AG09319 (cell line): ENCODE measurements at regions not wholly inside any gene's neighbourhood (a gene's known extent, or its start where the extent isn't known, plus 50 kb on each side); places are given as distances from the start of the nearest gene placed in this dataset.
"Not testable (repeated sequence)": the region's sequence is repeated elsewhere in the genome, so short reads cannot be mapped to it uniquely, and the experiment has no call there.

Experiments used
- DNase-seq: peaks from one replicate; pipeline ENCODE4 v3.0.0-alpha.2; 2010; ENCODE audit warnings: low read depth; ENCODE audit errors: extremely low read depth
- TF ChIP-seq, protein P1 (sequence below): IDR thresholded peaks from 2 replicates; pipeline ENCODE4 v1.5.1; 2011; ENCODE audit warnings: low read depth, mild to moderate bottlenecking, inconsistent platforms, low read length, moderate library complexity

DNA sequence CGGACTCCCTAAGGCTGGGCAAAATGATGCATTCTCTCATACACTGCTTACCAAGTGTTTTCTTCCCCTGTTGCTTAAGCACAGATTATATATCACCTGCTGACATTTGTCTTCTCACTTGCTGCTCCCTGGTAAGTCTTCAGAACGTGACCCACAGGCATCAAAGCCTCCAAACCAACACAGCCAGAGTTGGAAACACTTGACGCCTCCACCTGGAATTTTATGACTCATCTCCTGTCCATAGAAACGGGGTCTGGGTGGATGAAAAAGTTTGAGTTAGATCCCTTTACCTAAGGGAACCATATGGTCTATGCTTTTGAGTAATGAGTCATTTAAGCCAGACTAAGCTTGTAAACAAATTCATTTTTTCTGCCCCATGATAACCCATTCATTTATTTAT, 251.6 kb downstream of the USP46 start:
- TF ChIP-seq, protein P1, sequence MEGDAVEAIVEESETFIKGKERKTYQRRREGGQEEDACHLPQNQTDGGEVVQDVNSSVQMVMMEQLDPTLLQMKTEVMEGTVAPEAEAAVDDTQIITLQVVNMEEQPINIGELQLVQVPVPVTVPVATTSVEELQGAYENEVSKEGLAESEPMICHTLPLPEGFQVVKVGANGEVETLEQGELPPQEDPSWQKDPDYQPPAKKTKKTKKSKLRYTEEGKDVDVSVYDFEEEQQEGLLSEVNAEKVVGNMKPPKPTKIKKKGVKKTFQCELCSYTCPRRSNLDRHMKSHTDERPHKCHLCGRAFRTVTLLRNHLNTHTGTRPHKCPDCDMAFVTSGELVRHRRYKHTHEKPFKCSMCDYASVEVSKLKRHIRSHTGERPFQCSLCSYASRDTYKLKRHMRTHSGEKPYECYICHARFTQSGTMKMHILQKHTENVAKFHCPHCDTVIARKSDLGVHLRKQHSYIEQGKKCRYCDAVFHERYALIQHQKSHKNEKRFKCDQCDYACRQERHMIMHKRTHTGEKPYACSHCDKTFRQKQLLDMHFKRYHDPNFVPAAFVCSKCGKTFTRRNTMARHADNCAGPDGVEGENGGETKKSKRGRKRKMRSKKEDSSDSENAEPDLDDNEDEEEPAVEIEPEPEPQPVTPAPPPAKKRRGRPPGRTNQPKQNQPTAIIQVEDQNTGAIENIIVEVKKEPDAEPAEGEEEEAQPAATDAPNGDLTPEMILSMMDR = no peak
- DNase-seq = no peak

GRCh38 chr4:52408032-52408431, 251.1 kb downstream of the USP46 start:
- DNase-seq = no peak
- TF ChIP-seq, protein P1 = no peak

GRCh38 chr4:52408471-52408870, 250.6 kb downstream of the USP46 start:
- TF ChIP-seq, protein P1 = no peak
- no peak for DNase-seq

DNA sequence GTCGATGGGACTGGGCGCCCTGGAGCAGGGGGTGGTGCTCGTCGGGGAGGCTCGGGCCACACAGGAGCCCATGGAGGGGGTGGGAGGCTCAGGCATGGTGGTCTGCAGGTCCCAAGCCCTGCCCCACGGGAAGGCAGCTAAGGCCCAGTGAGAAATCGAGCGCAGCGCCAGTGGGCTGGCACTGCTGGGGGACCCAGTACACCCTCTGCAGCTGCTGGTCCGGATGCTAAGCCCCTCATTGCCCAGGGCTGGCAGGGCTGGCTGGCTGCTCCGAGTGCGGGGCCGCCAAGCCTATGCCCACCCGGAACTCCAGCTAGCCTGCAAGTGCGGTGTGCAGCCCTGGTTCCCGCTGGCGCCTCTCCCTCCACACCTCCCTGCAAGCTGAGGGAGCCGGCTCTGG, 249.3 kb downstream of the USP46 start:
- not testable (repeated sequence) for DNase-seq

DNA sequence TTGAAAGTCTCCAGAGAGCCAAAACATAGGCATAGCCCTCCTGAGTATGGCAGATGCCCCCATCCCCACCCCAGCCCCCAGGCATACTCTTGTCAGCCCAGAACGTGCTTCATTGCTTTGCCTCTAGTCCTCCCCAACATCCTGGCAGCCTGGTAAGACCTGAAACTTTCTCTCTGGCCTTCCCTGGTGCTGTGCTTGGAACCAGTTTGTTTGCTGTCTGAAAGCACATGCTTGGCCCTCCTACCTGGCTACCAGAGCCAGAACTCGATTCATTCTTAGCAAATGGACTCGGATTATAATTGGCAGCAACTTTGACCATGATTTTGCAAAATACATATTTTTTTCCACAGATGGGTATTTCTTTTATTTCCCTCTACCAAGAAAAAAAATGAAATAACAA, 248.1 kb downstream of the USP46 start:
- TF ChIP-seq, protein P1 = no peak
- no peak for DNase-seq

- no peak for DNase-seq
- TF ChIP-seq, protein P1 = no peak
These were observed 238.8 kb downstream of the USP46 start for GRCh38 chr4:52420330-52420729.

DNA sequence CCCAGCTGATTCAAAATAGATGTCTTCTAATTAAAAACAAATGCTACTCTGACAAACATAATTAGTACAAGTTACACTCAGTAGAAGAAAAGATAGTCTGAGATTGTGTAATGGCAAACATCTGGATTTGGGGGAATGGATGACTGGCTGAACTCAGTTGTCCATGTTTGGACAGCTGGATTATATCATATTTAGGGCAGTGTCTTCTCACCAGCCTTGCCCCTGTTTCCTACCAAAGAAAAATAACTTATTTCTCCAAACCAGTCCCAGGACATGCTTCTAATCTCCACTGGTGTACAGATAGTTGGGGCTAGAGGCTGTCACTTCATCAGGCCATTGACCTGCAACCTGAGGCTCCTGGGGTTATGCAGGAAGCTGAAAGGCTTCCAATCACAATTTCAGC, 237.3 kb downstream of the USP46 start:
- TF ChIP-seq, protein P1 = no peak
- DNase-seq = peak; percentile 79

GRCh38 chr4:52423967-52424366, 235.1 kb downstream of the USP46 start:
- no peak for DNase-seq
- TF ChIP-seq, protein P1 = no peak
